Caco-2 (cell line): ENCODE measurements at regions not wholly inside any gene's neighbourhood (a gene's known extent, or its start where the extent isn't known, plus 50 kb on each side); places are given as distances from the start of the nearest gene placed in this dataset.

Source experiments
- BruUV-seq: library from RNA; stranded (reverse); fragments of 400-500 nt; replicated peaks from 2 replicates; lab custom pipeline; 2021; lab: Mats Ljungman, UMichigan
- CTCF ChIA-PET: fragments of 300-600 bp; sonication (Branson Sonifier 250); formaldehyde crosslinking; loops from one replicate; lab custom pipeline; 2022; ENCODE audit warnings: antibody characterized with exemption; lab: Charles Lee
- POLR2A ChIA-PET: fragments of 300-600 bp; sonication (Branson Sonifier 250); formaldehyde crosslinking; loops from one replicate; lab custom pipeline; 2022; ENCODE audit warnings: antibody characterized with exemption; lab: Charles Lee
- DNase-seq, 2 experiments: peaks; one replicate each; pipeline versions ENCODE4 v3.0.0 to v3.0.0-alpha.2; 2020 to 2022
- H3K27me3 ChIP-seq: replicated peaks from 2 replicates; pipeline ENCODE4 v1.6.0; 2011; ENCODE audit warnings: low read length; ENCODE audit not compliant: control insufficient read depth, insufficient read depth
- H3K36me3 ChIP-seq: 2 replicates; pipeline ENCODE4 v1.5.1; 2011; ENCODE audit warnings: low read length; ENCODE audit not compliant: control insufficient read depth, insufficient read depth
- H3K4me1 ChIP-seq: fragments of 250-450 bp; sonication (Bioruptor Pico); 2 replicates; pipeline ENCODE4 v1.5.1; 2020; ENCODE audit warnings: mild to moderate bottlenecking
- H3K4me3 ChIP-seq: 2 replicates; pipeline ENCODE4 v1.5.1; 2011; ENCODE audit warnings: low read depth, mild to moderate bottlenecking, control low read depth, low read length
- H3K9me3 ChIP-seq: fragments of 250-450 bp; sonication (Bioruptor Pico); 2 replicates; pipeline ENCODE4 v1.5.1; 2020; ENCODE audit warnings: mild to moderate bottlenecking, moderate library complexity
- H3K27ac Mint-ChIP-seq: one replicate; pipeline ENCODE4 v1.8.0; 2022; ENCODE audit warnings: mixed read lengths; ENCODE audit not compliant: unreplicated experiment
- H3K27me3 Mint-ChIP-seq: one replicate; pipeline ENCODE4 v1.8.0; 2022; ENCODE audit warnings: mixed read lengths; ENCODE audit not compliant: insufficient read depth, unreplicated experiment
- H3K36me3 Mint-ChIP-seq: one replicate; pipeline ENCODE4 v1.8.0; 2022; ENCODE audit warnings: mild to moderate bottlenecking, mixed read lengths; ENCODE audit not compliant: insufficient read depth, unreplicated experiment
- H3K4me1 Mint-ChIP-seq: one replicate; pipeline ENCODE4 v1.8.0; 2022; ENCODE audit warnings: low read depth, mixed read lengths; ENCODE audit not compliant: unreplicated experiment
- H3K4me3 Mint-ChIP-seq: one replicate; pipeline ENCODE4 v1.8.0; 2022; ENCODE audit warnings: mild to moderate bottlenecking, moderate library complexity, mixed read lengths; ENCODE audit not compliant: unreplicated experiment
- H3K9me3 Mint-ChIP-seq: one replicate; pipeline ENCODE4 v1.8.0; 2022; ENCODE audit warnings: mixed read lengths; ENCODE audit not compliant: unreplicated experiment
- intact Hi-C: fragments of 100-400 bp; cut with micrococcal nuclease; formaldehyde crosslinking; loops from one replicate; pipeline ENCODE4 v1.10.0; 2022; ENCODE audit not compliant: unreplicated experiment
- TF ChIP-seq, protein P1 (sequence below), 2 experiments: fragments of 200-600 bp in 1 of 2; IDR thresholded peaks; 1 replicate in 1 of 2; 2 replicates in 1 of 2; pipeline versions ENCODE4 v1.5.1 to v1.8.0; 2011 to 2022; ENCODE audit warnings: antibody characterized with exemption in 1 of 2, control low read depth in 1 of 2, inconsistent platforms in 1 of 2, low read depth in 1 of 2, low read length in 1 of 2, mild to moderate bottlenecking in 1 of 2, moderate library complexity in 1 of 2; ENCODE audit not compliant: insufficient read depth in 1 of 2, severe bottlenecking in 1 of 2, unreplicated experiment in 1 of 2

DNA sequence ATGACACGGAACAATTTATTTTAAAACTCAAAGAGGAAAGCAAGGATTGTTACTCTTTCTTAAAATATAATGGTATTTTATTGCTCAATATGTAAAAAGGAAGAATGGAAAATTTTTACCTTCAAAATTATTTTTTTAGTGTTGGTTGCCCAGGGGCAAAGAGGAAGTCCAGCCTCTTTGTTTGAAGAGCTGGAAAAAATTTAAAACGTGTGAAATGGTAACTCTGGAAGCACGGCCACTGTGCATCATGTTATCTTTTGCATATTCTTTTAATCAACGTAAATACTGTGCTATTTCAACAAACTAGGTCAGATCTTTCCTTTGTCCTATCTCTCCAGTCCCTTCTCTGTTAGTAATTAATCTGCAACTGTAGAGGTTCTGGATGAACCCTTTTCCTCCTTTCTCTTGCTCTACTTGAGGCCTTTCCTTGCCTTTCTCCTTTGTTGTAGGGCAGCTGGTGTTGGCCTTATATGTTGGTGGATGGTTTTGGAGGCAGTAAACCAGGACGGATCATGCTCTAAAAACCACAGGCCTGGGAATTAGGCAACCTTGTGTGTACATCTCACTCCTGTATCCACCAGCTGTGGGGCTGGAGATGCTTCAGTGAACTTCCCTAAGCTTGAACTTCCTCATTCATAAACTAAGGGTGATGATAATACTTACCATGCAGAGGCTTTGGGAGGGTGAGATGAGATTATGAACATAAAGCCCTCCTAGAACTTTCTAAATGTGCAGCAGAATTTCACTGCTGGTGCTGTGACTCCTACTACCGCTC, 143.3 kb downstream of the PRL start:
- TF ChIP-seq, protein P1, sequence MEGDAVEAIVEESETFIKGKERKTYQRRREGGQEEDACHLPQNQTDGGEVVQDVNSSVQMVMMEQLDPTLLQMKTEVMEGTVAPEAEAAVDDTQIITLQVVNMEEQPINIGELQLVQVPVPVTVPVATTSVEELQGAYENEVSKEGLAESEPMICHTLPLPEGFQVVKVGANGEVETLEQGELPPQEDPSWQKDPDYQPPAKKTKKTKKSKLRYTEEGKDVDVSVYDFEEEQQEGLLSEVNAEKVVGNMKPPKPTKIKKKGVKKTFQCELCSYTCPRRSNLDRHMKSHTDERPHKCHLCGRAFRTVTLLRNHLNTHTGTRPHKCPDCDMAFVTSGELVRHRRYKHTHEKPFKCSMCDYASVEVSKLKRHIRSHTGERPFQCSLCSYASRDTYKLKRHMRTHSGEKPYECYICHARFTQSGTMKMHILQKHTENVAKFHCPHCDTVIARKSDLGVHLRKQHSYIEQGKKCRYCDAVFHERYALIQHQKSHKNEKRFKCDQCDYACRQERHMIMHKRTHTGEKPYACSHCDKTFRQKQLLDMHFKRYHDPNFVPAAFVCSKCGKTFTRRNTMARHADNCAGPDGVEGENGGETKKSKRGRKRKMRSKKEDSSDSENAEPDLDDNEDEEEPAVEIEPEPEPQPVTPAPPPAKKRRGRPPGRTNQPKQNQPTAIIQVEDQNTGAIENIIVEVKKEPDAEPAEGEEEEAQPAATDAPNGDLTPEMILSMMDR (IDR thresholded peaks at IDR 0.05; ENCODE audit: insufficient read depth in 1 of 2, low read depth in 1 of 2, low read length in 1 of 2, severe bottlenecking in 1 of 2, unreplicated experiment in 1 of 2) = no peak

DNA sequence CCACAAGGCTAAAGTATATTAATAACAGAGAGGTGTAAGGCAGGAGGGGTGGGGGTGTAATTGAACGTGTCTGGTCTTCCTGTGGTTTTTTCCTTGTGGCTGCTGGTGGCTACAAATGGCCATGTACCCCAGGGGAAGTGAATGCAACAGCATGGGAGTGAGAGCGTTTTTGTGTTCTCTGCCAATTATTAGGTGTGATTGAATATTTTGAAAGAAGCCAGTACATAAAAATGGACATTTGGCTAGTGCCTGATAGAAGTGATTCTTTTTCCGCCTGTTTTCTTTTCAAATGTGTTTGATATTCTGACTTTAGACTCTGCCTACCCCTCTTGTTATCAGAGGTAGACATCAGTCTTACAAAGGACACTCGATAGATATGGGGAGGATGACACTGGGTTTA, 141.3 kb downstream of the PRL start:
- ChIA-PET CTCF (no interaction called here), POLR2A (no interaction called here)
- Mint-ChIP-seq H3K4me1 (no peaks in the 10 kb centered on the region), H3K36me3 (no peaks in the 10 kb centered on the region), H3K27ac (no peak overlapping the region), H3K9me3 (no peaks in the 10 kb centered on the region), H3K4me3 (no peak overlapping the region), H3K27me3 (no peaks in the 10 kb centered on the region)
- DNase-seq = no peak
- no TSS peak for BruUV-seq
- TF ChIP-seq, protein P1 (IDR thresholded peaks at IDR 0.05; ENCODE audit: insufficient read depth in 1 of 2, low read depth in 1 of 2, low read length in 1 of 2, severe bottlenecking in 1 of 2, unreplicated experiment in 1 of 2) = no peak
- no peaks in the 10 kb centered on the region for H3K27me3 ChIP-seq
- no peaks in the 10 kb centered on the region for H3K36me3 ChIP-seq
- no peaks in the 10 kb centered on the region for H3K4me1 ChIP-seq
- intact Hi-C loops = no loop called here
- no peak overlapping the region for H3K4me3 ChIP-seq
- no peaks in the 10 kb centered on the region for H3K9me3 ChIP-seq

More for the DNA sequence above, 143.3 kb downstream of the PRL start:
- BruUV-seq = no TSS peak
- Mint-ChIP-seq H3K27ac (no peak overlapping the region), H3K4me1 (peaks cover 3% of the 10 kb centered on the region), H3K4me3 (no peak overlapping the region), H3K27me3 (no peaks in the 10 kb centered on the region), H3K9me3 (no peaks in the 10 kb centered on the region), H3K36me3 (no peaks in the 10 kb centered on the region)
- no peak overlapping the region for H3K4me3 ChIP-seq
- peaks cover 3% of the 10 kb centered on the region; the same call in 1 of the 2 replicates for H3K4me1 ChIP-seq
- no peak for DNase-seq
- H3K9me3 ChIP-seq = no peaks in the 10 kb centered on the region
- no peaks in the 10 kb centered on the region for H3K27me3 ChIP-seq
- intact Hi-C loops = no loop called here
- no peaks in the 10 kb centered on the region for H3K36me3 ChIP-seq
- ChIA-PET POLR2A (no interaction called here), CTCF (no interaction called here)

DNA sequence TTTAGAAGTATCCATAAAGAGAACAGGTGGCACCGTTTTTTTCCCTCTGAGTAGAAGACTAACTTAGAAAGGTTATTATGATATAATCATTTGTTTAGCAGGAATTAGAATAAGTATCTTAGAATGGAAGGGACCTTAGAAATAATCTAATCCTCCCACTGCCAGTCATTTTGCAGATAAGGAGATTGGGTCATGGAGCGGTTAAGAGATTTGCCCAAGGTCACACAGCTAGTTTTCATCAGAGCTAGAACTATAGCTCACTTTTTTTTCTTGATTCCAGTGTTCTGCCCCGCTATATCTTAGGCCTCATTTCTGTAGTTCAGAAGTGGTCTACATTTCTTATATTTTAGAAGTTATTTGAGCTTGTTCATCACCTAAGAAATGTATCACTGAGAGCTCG, 139.6 kb downstream of the PRL start:
- H3K27me3 ChIP-seq = no peaks in the 10 kb centered on the region
- ChIA-PET CTCF (no interaction called here), POLR2A (no interaction called here)
- H3K4me1 ChIP-seq = no peaks in the 10 kb centered on the region
- no peak overlapping the region for H3K27ac Mint-ChIP-seq
- H3K4me3 ChIP-seq = no peak overlapping the region
- no peaks in the 10 kb centered on the region for H3K9me3 ChIP-seq
- no peaks in the 10 kb centered on the region for H3K4me1 Mint-ChIP-seq
- TF ChIP-seq, protein P1 (IDR thresholded peaks at IDR 0.05; ENCODE audit: insufficient read depth in 1 of 2, low read depth in 1 of 2, low read length in 1 of 2, severe bottlenecking in 1 of 2, unreplicated experiment in 1 of 2) = no peak
- intact Hi-C loops = no loop called here
- no peak for DNase-seq
- H3K36me3 ChIP-seq = no peaks in the 10 kb centered on the region
- no TSS peak for BruUV-seq
- no peaks in the 10 kb centered on the region for H3K36me3 Mint-ChIP-seq
- no peak overlapping the region for H3K4me3 Mint-ChIP-seq
- H3K27me3 Mint-ChIP-seq = no peaks in the 10 kb centered on the region
- no peaks in the 10 kb centered on the region for H3K9me3 Mint-ChIP-seq
